ENCODE measurements at regions not wholly inside any gene's neighbourhood (a gene's known extent, or its start where the extent isn't known, plus 50 kb on each side); places are given as distances from the start of the nearest gene placed in this dataset.

GRCh38 chr17:22266231-22266630 lies 573.9 kb downstream of the KCNJ18 start:
- TF ChIP-seq CTCF (IDR thresholded peaks at IDR 0.05): no peak
- TF ChIP-seq POLR2A (IDR thresholded peaks at IDR 0.05): no peak

Measured in esophagus squamous epithelium (tissue), 4 donors.